Nephron progenitor cell (in vitro differentiated cells): ENCODE measurements at regions not wholly inside any gene's neighbourhood (a gene's known extent, or its start where the extent isn't known, plus 50 kb on each side); places are given as distances from the start of the nearest gene placed in this dataset.

Experiments used
- DNase-seq: peaks from one replicate; pipeline ENCODE4 v3.0.0; 2021
- H3K27ac Mint-ChIP-seq: 2 replicates; pipeline ENCODE4 v1.8.0; 2021; ENCODE audit warnings: mild to moderate bottlenecking, moderate library complexity, mixed read lengths
- H3K27me3 Mint-ChIP-seq: 2 replicates; pipeline ENCODE4 v1.8.0; 2021; ENCODE audit warnings: mild to moderate bottlenecking, low read depth, mixed read lengths; ENCODE audit not compliant: poor library complexity
- H3K36me3 Mint-ChIP-seq: 2 replicates; pipeline ENCODE4 v1.8.0; 2021; ENCODE audit warnings: low read depth, mixed read lengths
- H3K4me1 Mint-ChIP-seq: 2 replicates; pipeline ENCODE4 v1.8.0; 2021; ENCODE audit warnings: mixed read lengths
- H3K4me3 Mint-ChIP-seq: 2 replicates; pipeline ENCODE4 v1.8.0; 2021; ENCODE audit warnings: mild to moderate bottlenecking, moderate library complexity, mixed read lengths
- H3K9me3 Mint-ChIP-seq: 2 replicates; pipeline ENCODE4 v1.8.0; 2021; ENCODE audit warnings: mild to moderate bottlenecking, moderate library complexity, mixed read lengths
- TF ChIP-seq, protein P1 (sequence below): fragments of 200-600 bp; sonication (generic); IDR thresholded peaks from 2 replicates; pipeline ENCODE4 v1.5.0; 2021; ENCODE audit warnings: antibody characterized with exemption

DNA sequence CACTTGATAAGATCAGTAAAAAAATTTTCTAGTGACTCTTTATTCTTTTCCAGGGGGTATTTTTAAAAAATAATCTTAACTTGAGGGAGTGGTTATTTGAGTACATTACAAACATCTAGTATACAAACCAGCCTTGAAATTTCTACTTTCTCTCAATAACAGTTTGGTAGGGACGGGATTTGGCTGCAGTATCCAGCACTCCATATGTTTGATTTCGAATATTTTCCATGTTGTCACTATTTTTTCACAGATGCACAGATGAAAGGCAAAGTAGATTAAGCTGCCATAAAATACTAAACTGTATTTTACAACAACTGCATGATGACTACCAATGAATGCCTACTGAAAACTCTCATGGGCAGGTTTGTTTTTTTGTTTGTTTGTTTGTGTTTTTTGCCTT is 225.0 kb downstream of the COX7B2 start:
- TF ChIP-seq, protein P1, sequence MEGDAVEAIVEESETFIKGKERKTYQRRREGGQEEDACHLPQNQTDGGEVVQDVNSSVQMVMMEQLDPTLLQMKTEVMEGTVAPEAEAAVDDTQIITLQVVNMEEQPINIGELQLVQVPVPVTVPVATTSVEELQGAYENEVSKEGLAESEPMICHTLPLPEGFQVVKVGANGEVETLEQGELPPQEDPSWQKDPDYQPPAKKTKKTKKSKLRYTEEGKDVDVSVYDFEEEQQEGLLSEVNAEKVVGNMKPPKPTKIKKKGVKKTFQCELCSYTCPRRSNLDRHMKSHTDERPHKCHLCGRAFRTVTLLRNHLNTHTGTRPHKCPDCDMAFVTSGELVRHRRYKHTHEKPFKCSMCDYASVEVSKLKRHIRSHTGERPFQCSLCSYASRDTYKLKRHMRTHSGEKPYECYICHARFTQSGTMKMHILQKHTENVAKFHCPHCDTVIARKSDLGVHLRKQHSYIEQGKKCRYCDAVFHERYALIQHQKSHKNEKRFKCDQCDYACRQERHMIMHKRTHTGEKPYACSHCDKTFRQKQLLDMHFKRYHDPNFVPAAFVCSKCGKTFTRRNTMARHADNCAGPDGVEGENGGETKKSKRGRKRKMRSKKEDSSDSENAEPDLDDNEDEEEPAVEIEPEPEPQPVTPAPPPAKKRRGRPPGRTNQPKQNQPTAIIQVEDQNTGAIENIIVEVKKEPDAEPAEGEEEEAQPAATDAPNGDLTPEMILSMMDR = no peak
- Mint-ChIP-seq H3K27me3 (no peaks in the 10 kb centered on the region), H3K4me3 (no peak overlapping the region), H3K9me3 (peaks cover 4% of the 10 kb centered on the region), H3K4me1 (no peaks in the 10 kb centered on the region), H3K27ac (no peak overlapping the region), H3K36me3 (no peaks in the 10 kb centered on the region)
- DNase-seq = no peak

DNA sequence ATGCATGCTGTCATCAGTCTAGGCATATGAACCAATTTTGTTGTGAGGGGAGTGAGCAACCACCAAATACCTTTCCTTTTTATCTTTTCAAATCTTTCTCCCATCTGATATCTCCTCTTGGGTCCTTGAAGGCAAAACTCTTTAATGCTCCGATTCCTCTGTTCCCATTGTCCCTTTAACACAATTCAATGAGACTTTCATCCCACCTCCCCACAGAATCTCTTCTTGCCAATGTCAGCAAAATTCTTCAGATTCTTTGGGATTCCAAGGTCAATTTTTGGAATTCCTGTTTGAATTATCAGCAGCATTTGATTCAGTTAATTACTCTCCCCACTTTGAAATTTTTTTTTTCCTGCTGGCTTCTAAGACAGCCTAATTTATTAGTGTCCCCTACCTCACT is 232.7 kb downstream of the COX7B2 start:
- Mint-ChIP-seq H3K9me3 (peaks cover 13% of the 10 kb centered on the region), H3K27ac (no peak overlapping the region), H3K4me3 (no peak overlapping the region), H3K27me3 (no peaks in the 10 kb centered on the region), H3K36me3 (no peaks in the 10 kb centered on the region), H3K4me1 (no peaks in the 10 kb centered on the region)
- DNase-seq = no peak
- TF ChIP-seq, protein P1 = no peak

DNA sequence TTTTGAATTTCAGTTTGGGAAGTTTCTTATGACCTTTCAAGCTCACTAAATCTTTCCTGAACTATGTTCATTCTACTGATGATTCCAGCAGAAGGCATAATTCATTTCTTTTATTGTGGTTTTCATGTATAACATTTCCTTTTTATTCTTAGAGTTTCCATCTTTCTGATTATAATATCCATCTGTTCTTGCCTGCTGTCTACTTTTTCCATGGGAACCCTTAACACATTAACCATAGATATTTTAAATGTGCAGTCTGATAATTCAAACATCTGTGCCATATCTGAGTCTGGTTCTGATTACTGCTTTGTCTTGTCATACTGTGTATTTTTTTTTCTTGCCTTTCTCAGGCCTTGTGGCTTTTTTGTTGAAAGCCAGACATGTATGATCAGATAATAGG is 234.7 kb downstream of the COX7B2 start:
- no peak for DNase-seq
- no peaks in the 10 kb centered on the region for H3K4me1 Mint-ChIP-seq
- no peaks in the 10 kb centered on the region for H3K27me3 Mint-ChIP-seq
- peaks cover 15% of the 10 kb centered on the region for H3K9me3 Mint-ChIP-seq
- H3K36me3 Mint-ChIP-seq = no peaks in the 10 kb centered on the region
- TF ChIP-seq, protein P1 = no peak
- H3K4me3 Mint-ChIP-seq = no peak overlapping the region
- H3K27ac Mint-ChIP-seq = no peak overlapping the region

DNA sequence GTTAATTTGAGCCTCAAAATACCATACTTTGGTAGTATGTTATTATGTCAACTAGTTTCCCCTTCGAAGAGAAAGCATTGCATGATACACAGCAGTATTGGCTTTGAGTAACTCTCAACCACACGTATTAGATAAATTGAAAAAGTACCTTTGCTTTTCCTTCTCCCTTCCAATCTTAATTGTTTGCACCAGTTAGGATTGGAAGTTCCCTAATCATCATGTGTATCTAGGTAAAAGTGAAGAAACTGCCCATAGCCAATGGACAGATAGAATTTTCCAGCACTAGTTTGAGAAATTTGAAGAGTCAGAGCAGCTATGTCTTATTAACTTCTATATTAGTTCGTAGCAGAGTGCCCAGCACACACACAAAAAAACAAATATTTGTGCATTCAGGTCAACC is 241.3 kb downstream of the COX7B2 start:
- no peak for DNase-seq
- TF ChIP-seq, protein P1 = no peak
- H3K9me3 Mint-ChIP-seq = peaks cover 23% of the 10 kb centered on the region
- no peaks in the 10 kb centered on the region for H3K4me1 Mint-ChIP-seq
- H3K36me3 Mint-ChIP-seq = no peaks in the 10 kb centered on the region
- H3K27ac Mint-ChIP-seq = no peak overlapping the region
- H3K27me3 Mint-ChIP-seq = no peaks in the 10 kb centered on the region
- no peak overlapping the region for H3K4me3 Mint-ChIP-seq

DNA sequence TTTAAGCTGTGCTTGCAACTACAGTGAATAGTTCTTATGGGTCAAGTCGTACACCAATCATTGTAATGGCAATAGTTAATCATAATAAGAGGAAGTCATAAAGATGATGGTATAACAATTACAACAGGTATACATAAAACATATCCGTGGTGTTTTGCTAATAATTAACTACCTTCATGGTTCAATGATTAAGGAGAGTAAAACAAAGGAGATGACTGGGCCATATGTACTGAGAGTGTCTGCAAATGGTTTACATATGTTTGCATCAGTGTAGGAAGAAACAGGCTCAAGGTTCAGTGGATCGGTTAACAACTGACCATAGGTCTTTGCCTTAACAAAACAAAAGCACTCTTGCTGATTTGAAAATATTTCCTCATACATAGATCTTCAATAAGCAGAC is 253.0 kb downstream of the COX7B2 start:
- peaks cover 5% of the 10 kb centered on the region for H3K9me3 Mint-ChIP-seq
- H3K36me3 Mint-ChIP-seq = no peaks in the 10 kb centered on the region
- H3K27ac Mint-ChIP-seq = no peak overlapping the region
- H3K27me3 Mint-ChIP-seq = peaks cover 6% of the 10 kb centered on the region
- no peak for DNase-seq
- no peak overlapping the region for H3K4me3 Mint-ChIP-seq
- TF ChIP-seq, protein P1 = no peak
- no peaks in the 10 kb centered on the region for H3K4me1 Mint-ChIP-seq

DNA sequence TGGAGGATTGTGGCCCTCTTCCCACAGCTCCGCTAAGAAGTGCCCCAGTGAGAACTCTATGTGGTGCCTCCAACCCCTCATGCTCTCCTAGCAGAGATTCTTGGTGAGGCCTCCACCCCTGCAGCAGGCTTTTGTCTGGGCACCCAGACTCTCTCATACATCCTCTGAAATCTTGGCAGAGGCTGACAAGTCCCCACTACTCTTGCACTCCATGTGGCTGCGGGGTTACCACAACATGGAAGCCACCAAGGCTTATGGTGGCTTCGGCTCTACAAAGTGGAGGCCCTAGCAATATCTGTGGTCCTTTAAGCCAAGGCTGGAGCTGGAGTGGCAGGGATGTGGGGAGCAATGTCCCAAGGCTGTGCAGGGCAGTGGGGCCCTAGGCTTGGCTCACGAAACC is 255.2 kb downstream of the COX7B2 start:
- Mint-ChIP-seq H3K9me3 (peaks cover 12% of the 10 kb centered on the region), H3K4me3 (no peak overlapping the region), H3K27ac (no peak overlapping the region), H3K36me3 (no peaks in the 10 kb centered on the region), H3K4me1 (no peaks in the 10 kb centered on the region), H3K27me3 (peaks cover 3% of the 10 kb centered on the region)
- no peak for DNase-seq
- TF ChIP-seq, protein P1 = no peak
